Endothelial cell (in vitro differentiated cells): ENCODE measurements at regions not wholly inside any gene's neighbourhood (a gene's known extent, or its start where the extent isn't known, plus 50 kb on each side); places are given as distances from the start of the nearest gene placed in this dataset.

Source experiments
- DNase-seq: peaks from one replicate; pipeline ENCODE4 v3.0.0; 2021; ENCODE audit warnings: low spot score
- H3K27ac Mint-ChIP-seq: one replicate; pipeline ENCODE4 v1.8.0; 2021; ENCODE audit warnings: mixed read lengths, inconsistent platforms; ENCODE audit not compliant: unreplicated experiment
- H3K27me3 Mint-ChIP-seq: one replicate; pipeline ENCODE4 v1.8.0; 2021; ENCODE audit warnings: mild to moderate bottlenecking, moderate library complexity, mixed read lengths, inconsistent platforms; ENCODE audit not compliant: unreplicated experiment
- H3K36me3 Mint-ChIP-seq: one replicate; pipeline ENCODE4 v1.8.0; 2021; ENCODE audit warnings: mild to moderate bottlenecking, low read depth, mixed read lengths, inconsistent platforms; ENCODE audit not compliant: unreplicated experiment
- H3K4me1 Mint-ChIP-seq: one replicate; pipeline ENCODE4 v1.8.0; 2021; ENCODE audit warnings: mild to moderate bottlenecking, mixed read lengths, inconsistent platforms; ENCODE audit not compliant: unreplicated experiment
- H3K4me3 Mint-ChIP-seq: one replicate; pipeline ENCODE4 v1.8.0; 2021; ENCODE audit warnings: mild to moderate bottlenecking, mixed read lengths, inconsistent platforms; ENCODE audit not compliant: unreplicated experiment
- H3K9me3 Mint-ChIP-seq: one replicate; pipeline ENCODE4 v1.8.0; 2021; ENCODE audit warnings: mixed read lengths, inconsistent platforms; ENCODE audit not compliant: unreplicated experiment
- CTCF ChIP-seq: fragments of 200-600 bp; sonication (generic); IDR thresholded peaks from one replicate; pipeline ENCODE4 v1.5.0; 2021; ENCODE audit warnings: antibody characterized with exemption; ENCODE audit not compliant: unreplicated experiment

DNA sequence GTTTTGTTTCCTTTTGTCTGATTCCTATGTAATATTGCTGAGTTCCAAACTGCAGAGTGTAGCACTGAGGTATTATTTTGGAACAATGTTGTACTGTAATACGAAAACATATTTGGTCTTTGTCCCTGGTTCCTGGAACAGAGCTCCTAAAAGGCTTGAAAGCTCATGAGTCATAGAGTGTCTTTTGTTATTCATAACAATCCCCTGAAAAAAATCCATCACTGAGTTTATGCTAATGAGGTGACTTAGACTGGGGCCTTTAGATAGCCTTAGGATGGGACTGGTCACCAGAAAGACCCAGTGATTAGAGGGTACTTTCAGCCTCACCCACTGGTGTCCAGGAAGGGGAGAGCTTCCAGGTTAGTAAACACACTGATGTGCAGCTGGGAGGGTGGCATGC lies 132.7 kb upstream of the POU5F2 start:
- Mint-ChIP-seq H3K27ac (peak overlapping the region; percentile 12), H3K4me3 (no peak overlapping the region), H3K9me3 (no peaks in the 10 kb centered on the region), H3K4me1 (peaks cover 8% of the 10 kb centered on the region), H3K27me3 (peaks cover 1% of the 10 kb centered on the region), H3K36me3 (no peaks in the 10 kb centered on the region)
- no peak for TF ChIP-seq CTCF
- no peak for DNase-seq

DNA sequence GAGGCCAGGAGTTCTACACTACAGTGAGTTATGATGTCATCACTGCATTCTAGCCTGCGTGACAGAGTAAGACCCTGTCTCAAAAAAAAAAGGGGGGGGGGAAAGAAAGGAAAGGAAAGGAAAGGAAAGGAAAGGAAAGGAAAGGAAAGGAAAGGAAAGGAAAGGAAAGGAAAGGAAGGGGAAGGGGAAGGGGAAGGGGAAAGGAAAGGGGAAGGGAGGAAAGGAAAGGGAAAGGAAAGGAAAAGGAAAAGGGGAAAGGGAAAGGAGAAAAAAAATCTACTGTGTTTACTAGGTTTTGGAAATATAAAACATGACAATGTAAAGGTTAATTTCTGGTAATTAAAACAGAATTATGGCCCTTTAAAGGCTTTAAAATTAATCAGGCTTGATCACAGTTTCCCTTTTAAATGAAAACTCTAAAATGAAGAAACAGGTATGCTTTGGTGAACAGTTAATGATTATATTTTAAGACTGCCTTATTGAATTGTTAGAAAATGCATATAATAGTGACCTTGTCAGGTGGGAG lies 131.9 kb upstream of the POU5F2 start:
- peak overlapping the region; percentile 12 for H3K27ac Mint-ChIP-seq
- DNase-seq: no peak
- H3K27me3 Mint-ChIP-seq: peaks cover 1% of the 10 kb centered on the region
- no peak for TF ChIP-seq CTCF
- H3K9me3 Mint-ChIP-seq: no peaks in the 10 kb centered on the region
- peaks cover 8% of the 10 kb centered on the region for H3K4me1 Mint-ChIP-seq
- no peak overlapping the region for H3K4me3 Mint-ChIP-seq
- H3K36me3 Mint-ChIP-seq: no peaks in the 10 kb centered on the region

GRCh38 chr5:93870649-93871048 lies 129.2 kb upstream of the POU5F2 start:
- H3K27me3 Mint-ChIP-seq: peaks cover 1% of the 10 kb centered on the region
- H3K9me3 Mint-ChIP-seq: no peaks in the 10 kb centered on the region
- H3K4me3 Mint-ChIP-seq: no peak overlapping the region
- DNase-seq: no peak
- H3K4me1 Mint-ChIP-seq: peaks cover 8% of the 10 kb centered on the region
- no peak for TF ChIP-seq CTCF
- no peaks in the 10 kb centered on the region for H3K36me3 Mint-ChIP-seq
- H3K27ac Mint-ChIP-seq: no peak overlapping the region

DNA sequence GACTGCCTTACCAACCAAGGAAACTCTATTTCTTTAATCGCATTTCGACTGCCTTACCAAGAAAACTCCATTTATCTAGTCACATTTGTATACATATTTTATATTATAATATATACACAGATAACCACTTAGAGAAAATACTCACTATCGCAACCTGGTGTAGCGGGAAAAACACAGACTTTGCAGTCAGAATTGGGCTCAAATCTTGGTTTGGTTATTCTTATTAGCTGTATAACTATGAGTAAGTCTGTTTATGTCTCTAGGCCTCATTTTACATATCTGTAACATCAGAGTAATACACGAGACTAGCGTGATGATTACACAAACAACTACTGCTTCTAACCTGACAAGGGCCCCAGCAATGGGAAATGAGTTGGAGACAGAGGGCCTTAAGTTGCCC lies 127.5 kb upstream of the POU5F2 start:
- Mint-ChIP-seq H3K36me3 (no peaks in the 10 kb centered on the region), H3K4me3 (no peak overlapping the region), H3K27ac (no peak overlapping the region), H3K27me3 (peaks cover 1% of the 10 kb centered on the region), H3K9me3 (no peaks in the 10 kb centered on the region), H3K4me1 (peaks cover 6% of the 10 kb centered on the region)
- DNase-seq: no peak
- no peak for TF ChIP-seq CTCF

GRCh38 chr5:93850311-93850710 lies 108.9 kb upstream of the POU5F2 start:
- H3K27me3 Mint-ChIP-seq: no peaks in the 10 kb centered on the region
- no peak for TF ChIP-seq CTCF
- H3K27ac Mint-ChIP-seq: no peak overlapping the region
- DNase-seq: no peak
- no peaks in the 10 kb centered on the region for H3K4me1 Mint-ChIP-seq
- no peaks in the 10 kb centered on the region for H3K9me3 Mint-ChIP-seq
- no peak overlapping the region for H3K4me3 Mint-ChIP-seq
- no peaks in the 10 kb centered on the region for H3K36me3 Mint-ChIP-seq
